Heart right ventricle (tissue), 16 donors: ENCODE measurements at regions not wholly inside any gene's neighbourhood (a gene's known extent, or its start where the extent isn't known, plus 50 kb on each side); places are given as distances from the start of the nearest gene placed in this dataset.
A peak's percentile ranks its signal among the peaks of the same experiment; 100 is the strongest.

Experiments
- ATAC-seq, 8 donors: fragments of 200-7000 bp; cut with Tn5 transposase; one replicate each; pipeline ENCODE4 v1.9.1; 2020; ENCODE audit warnings: mild to moderate bottlenecking in 8 of 8, moderate library complexity in 8 of 8, moderate number of reproducible peaks in 1 of 8
- DNase-seq, 2 donors: peaks; one replicate each; pipeline ENCODE4 v3.0.0-alpha.2; 2020
- H3K27ac ChIP-seq, 10 donors: fragments of 200-600 bp; sonication (generic) in 2 of 10; one replicate each; pipeline versions ENCODE4 v1.5.0 to v1.8.0; 2020 to 2022; ENCODE audit warnings: mild to moderate bottlenecking in 3 of 10
- H3K27me3 ChIP-seq, 7 donors: fragments of 200-600 bp; one replicate each; pipeline ENCODE4 v1.8.0; 2021 to 2022; ENCODE audit warnings: mild to moderate bottlenecking in 2 of 7
- H3K36me3 ChIP-seq, 9 donors: fragments of 200-600 bp; sonication (generic) in 1 of 9; one replicate each; pipeline versions ENCODE4 v1.5.0 to v1.8.0; 2020 to 2022; ENCODE audit warnings: mild to moderate bottlenecking in 2 of 9
- H3K4me1 ChIP-seq, 9 donors: fragments of 200-600 bp; sonication (generic) in 1 of 9; one replicate each; pipeline versions ENCODE4 v1.5.0 to v1.8.0; 2020 to 2022; ENCODE audit warnings: mild to moderate bottlenecking in 4 of 9
- H3K4me3 ChIP-seq, 10 donors: fragments of 200-600 bp; sonication (generic) in 2 of 10; one replicate each; pipeline versions ENCODE4 v1.5.0 to v1.8.0; 2020 to 2022; ENCODE audit warnings: mild to moderate bottlenecking in 7 of 10, moderate library complexity in 2 of 10
- H3K9me3 ChIP-seq, 11 donors: fragments of 200-600 bp in 10 of 11; sonication (generic) in 2 of 11; one replicate each; pipeline versions ENCODE4 v1.5.0 to v1.8.0; 2013 to 2022; ENCODE audit warnings: mild to moderate bottlenecking in 2 of 11, control low read depth in 1 of 11, moderate library complexity in 1 of 11
- CTCF ChIP-seq, 9 donors: fragments of 200-600 bp; sonication (generic) in 2 of 9; IDR thresholded peaks; one replicate each; pipeline versions ENCODE4 v1.5.0 to v1.8.0; 2021 to 2022; ENCODE audit warnings: antibody characterized with exemption in 9 of 9, mild to moderate bottlenecking in 5 of 9, moderate library complexity in 1 of 9
- WGBS, 2 donors: extraction: QIAGEN DNeasy Blood & Tissue Kit; methylation state at CpG; one replicate each; pipeline ENCODE4 v1.1.7; 2013; ENCODE audit warnings: inconsistent platforms in 1 of 2; 5-methylcytosine and 5-hydroxymethylcytosine counted together
- intact Hi-C, 10 donors: fragments of 100-400 bp; cut with DNase I; formaldehyde crosslinking; loops; one replicate each; pipeline versions ENCODE4 v1.11.1 to v1.14.2; 2022
- donor health status: Arrhythmogenic right ventricular cardiomyopathy.
- donor health status: ischemic (EF 13 %, LVEDD 7.1; RV severe dilation, severe dysfunction).
- donor health status: healthy with polysubstance abuse.
- donor health status: DM: no; HTN: yes; CAD: no.
- donor health status: DM: no; HTN: no; CAD: no.
- donor health status: ischemic (EF 25% LVEDD 6.9; RV normal size, moderate dysfunction).
- donor health status: ischemic (EF 25% LVEDD 5.7; RV mildly dilated, moderate dysfunction).
- donor health status: healthy.
- donor health status: DM: yes; HTN: yes; CAD: no.
- donor health status: Ischemic cardiomyopathy.
- donor health status: ischemic (EF 35%, LVEDD 5.7; RV mildly dilated, moderate dysfunction).
- donor health status: nonischemic (EF 11% LVEDD 7.7; RV severe dilation, severe dysfunction).
- donor health status: DM: yes; HTN: yes; CAD: no.
- donor health status: PGD.
- donor health status: ischemic (EF 29% LVEDD 5.4; RV normal size, mild dysfunction).
- donor health status: nonischemic (EF 23%, LVEDD 6.1; RV moderate dilation, normal function).

- WGBS, 2 donors: 85 to 92% methylated on average over 1 of the region's 1 CpG
- H3K36me3 ChIP-seq: no peaks in the 10 kb centered on the region
- intact Hi-C loops: no loop called here
- TF ChIP-seq CTCF (IDR thresholded peaks at IDR 0.05): no peak
- ATAC-seq (no peak), DNase-seq (no peak)
- peaks cover 0 to 40% (median 4%) of the 10 kb centered on the region in 11 donors for H3K9me3 ChIP-seq
- peaks cover 0 to 10% (median 0%) of the 10 kb centered on the region in 9 donors for H3K4me1 ChIP-seq
- no peak overlapping the region for H3K4me3 ChIP-seq
- H3K27me3 ChIP-seq: no peaks in the 10 kb centered on the region
- peak overlapping the region in 1 of 10 donors; percentile 65 for H3K27ac ChIP-seq
Observed at GRCh38 chr1:217189362-217189761, 441.5 kb downstream of the GPATCH2 start.

GRCh38 chr1:217188280-217189237 lies 442.3 kb downstream of the GPATCH2 start:
- ATAC-seq (peak; percentile 42 to 87 (median 74)), DNase-seq (peak in 1 of 2 donors; percentile 60)
- peaks cover 0 to 40% (median 4%) of the 10 kb centered on the region in 11 donors for H3K9me3 ChIP-seq
- no peak overlapping the region for H3K4me3 ChIP-seq
- WGBS, 2 donors: 57 to 67% methylated on average over 7 of the region's 7 CpGs
- H3K27me3 ChIP-seq: no peaks in the 10 kb centered on the region
- peak overlapping the region in 7 of 10 donors; percentile 6 to 82 (median 64) for H3K27ac ChIP-seq
- no peaks in the 10 kb centered on the region for H3K36me3 ChIP-seq
- no peak for TF ChIP-seq CTCF (IDR thresholded peaks at IDR 0.05)
- intact Hi-C loops: no loop called here
- peaks cover 0 to 12% (median 0%) of the 10 kb centered on the region in 9 donors for H3K4me1 ChIP-seq

- DNase-seq (no peak), ATAC-seq (no peak)
- TF ChIP-seq CTCF (IDR thresholded peaks at IDR 0.05): no peak
- Histone ChIP-seq H3K4me1 (peaks cover 0 to 12% (median 0%) of the 10 kb centered on the region in 9 donors), H3K27ac (no peak overlapping the region), H3K27me3 (no peaks in the 10 kb centered on the region), H3K9me3 (peaks cover 0 to 40% (median 4%) of the 10 kb centered on the region in 11 donors), H3K4me3 (no peak overlapping the region), H3K36me3 (no peaks in the 10 kb centered on the region)
- intact Hi-C loops: no loop called here
Observed at GRCh38 chr1:217186664-217187063, 444.2 kb downstream of the GPATCH2 start.

- DNase-seq (peak in 1 of 2 donors; percentile 4), ATAC-seq (peak in 5 of 8 donors; percentile 43 to 80 (median 59))
- TF ChIP-seq CTCF (IDR thresholded peaks at IDR 0.05): no peak
- H3K4me3 ChIP-seq: no peak overlapping the region
- intact Hi-C loops: no loop called here
- H3K27ac ChIP-seq: peak overlapping the region in 1 of 10 donors; percentile 11
- peaks cover 0 to 12% (median 0%) of the 10 kb centered on the region in 9 donors for H3K4me1 ChIP-seq
- peaks cover 0 to 30% (median 4%) of the 10 kb centered on the region in 11 donors for H3K9me3 ChIP-seq
- H3K36me3 ChIP-seq: no peaks in the 10 kb centered on the region
- 31 to 41% methylated on average over 2 of the region's 2 CpGs for WGBS, 2 donors
- H3K27me3 ChIP-seq: no peaks in the 10 kb centered on the region
Observed at GRCh38 chr1:217184854-217185253, 446.0 kb downstream of the GPATCH2 start.
